H1 (cell line): ENCODE measurements at regions not wholly inside any gene's neighbourhood (a gene's known extent, or its start where the extent isn't known, plus 50 kb on each side); places are given as distances from the start of the nearest gene placed in this dataset.

Experiments
- CTCF ChIA-PET: fragments of 300-600 bp; sonication (Branson Sonifier 250); formaldehyde crosslinking; loops from one replicate; lab custom pipeline; 2021; ENCODE audit not compliant: partially characterized antibody; lab: Charles Lee
- POLR2A ChIA-PET: fragments of 300-600 bp; sonication (Branson Sonifier 250); formaldehyde crosslinking; loops from one replicate; lab custom pipeline; 2021; ENCODE audit warnings: inconsistent platforms; ENCODE audit not compliant: partially characterized antibody; lab: Charles Lee
- DNase-seq, 2 experiments: peaks; one replicate each; pipeline versions ENCODE4 v3.0.0 to v3.0.0-alpha.2; 2010 to 2022; ENCODE audit warnings: low spot score in 2 of 2, low read depth in 1 of 2, mixed read lengths in 1 of 2
- FAIRE-seq: peaks from 2 replicates; lab custom pipeline; 2011; peaks lifted over from hg19 to GRCh38; lab: Jason Lieb, UNC
- H2AFZ ChIP-seq: 2 replicates; pipeline ENCODE4 v1.8.1; 2012; ENCODE audit warnings: low read length, inconsistent platforms
- H2AK5ac ChIP-seq: 2 replicates; pipeline ENCODE4 v1.6.1; 2013; ENCODE audit warnings: low read depth, low read length
- H2BK120ac ChIP-seq: replicated peaks from 2 replicates; pipeline ENCODE3; 2013; ENCODE audit warnings: low read depth, low read length, inconsistent platforms
- H2BK12ac ChIP-seq: 2 replicates; pipeline ENCODE4 v1.6.1; 2013; ENCODE audit warnings: low read depth, low read length
- H2BK15ac ChIP-seq: 2 replicates; pipeline ENCODE4 v1.6.1; 2013; ENCODE audit warnings: low read length
- H2BK20ac ChIP-seq: 2 replicates; pipeline ENCODE4 v1.6.1; 2013; ENCODE audit warnings: low read length
- H2BK5ac ChIP-seq: 2 replicates; pipeline ENCODE4 v1.6.1; 2013; ENCODE audit warnings: low read depth, low read length
- H3K14ac ChIP-seq: 2 replicates; pipeline ENCODE4 v1.6.1; 2013; ENCODE audit warnings: inconsistent platforms; ENCODE audit not compliant: insufficient read length
- H3K18ac ChIP-seq: 2 replicates; pipeline ENCODE4 v1.6.1; 2013; ENCODE audit warnings: low read length; ENCODE audit errors: extremely low read depth
- H3K23ac ChIP-seq: 2 replicates; pipeline ENCODE4 v1.6.1; 2013; ENCODE audit warnings: inconsistent platforms; ENCODE audit not compliant: insufficient read length
- H3K23me2 ChIP-seq: 2 replicates; pipeline ENCODE4 v1.6.1; 2013; ENCODE audit warnings: low read depth, low read length
- H3K27ac ChIP-seq: 2 replicates; pipeline ENCODE4 v1.6.1; 2011; ENCODE audit warnings: low read depth, low read length, inconsistent platforms
- H3K27me3 ChIP-seq, 4 experiments: replicated peaks in 1 of 4; 1 replicate in 1 of 4; 2 replicates in 3 of 4; pipeline versions ENCODE4 v1.6.1 to v1.8.1; 2011 to 2013; ENCODE audit warnings: low read length in 3 of 4, mild to moderate bottlenecking in 3 of 4, inconsistent platforms in 2 of 4, mixed read lengths in 2 of 4, moderate library complexity in 1 of 4; ENCODE audit not compliant: control insufficient read depth in 3 of 4, insufficient read depth in 3 of 4; ENCODE audit errors: extremely low read depth in 1 of 4
- H3K36me3 ChIP-seq, 4 experiments: 2 replicates each; pipeline versions ENCODE4 v1.6.1 to v1.8.1; 2011 to 2013; ENCODE audit warnings: mild to moderate bottlenecking in 4 of 4, low read length in 3 of 4, moderate library complexity in 2 of 4, control low read depth in 1 of 4, inconsistent platforms in 1 of 4; ENCODE audit not compliant: insufficient read depth in 4 of 4, control insufficient read depth in 2 of 4
- H3K4ac ChIP-seq: replicated peaks from 2 replicates; pipeline ENCODE3; 2013; ENCODE audit warnings: low read length, low read depth, mixed read lengths, inconsistent platforms; ENCODE audit not compliant: insufficient read length
- H3K4me1 ChIP-seq, 4 experiments: replicated peaks in 1 of 4; 1 replicate in 1 of 4; 2 replicates in 3 of 4; pipeline versions ENCODE4 v1.6.1 to v1.8.1; 2011 to 2013; ENCODE audit warnings: low read length in 3 of 4, inconsistent platforms in 2 of 4, mixed read lengths in 1 of 4; ENCODE audit not compliant: insufficient read depth in 4 of 4, control insufficient read depth in 3 of 4
- H3K4me2 ChIP-seq, 2 experiments: 2 replicates each; pipeline versions ENCODE4 v1.6.1 to v1.8.1; 2011 to 2013; ENCODE audit warnings: low read depth in 2 of 2, low read length in 2 of 2, control low read depth in 1 of 2, inconsistent platforms in 1 of 2, mild to moderate bottlenecking in 1 of 2; ENCODE audit not compliant: insufficient read depth in 1 of 2
- H3K4me3 ChIP-seq, 4 experiments: fragments of 200-600, 300-600 bp in 1 of 4; sonication (generic), shearing (Covaris generic), sonication (Bioruptor Twin) in 1 of 4; 2 replicates each; pipeline versions ENCODE4 v1.5.1 to v1.8.1; 2011 to 2016; ENCODE audit warnings: low read length in 4 of 4, low read depth in 3 of 4, control low read depth in 2 of 4, inconsistent platforms in 2 of 4, mild to moderate bottlenecking in 2 of 4, mixed read lengths in 1 of 4, moderate library complexity in 1 of 4; ENCODE audit not compliant: insufficient read depth in 2 of 4; ENCODE audit errors: extremely low read depth in 1 of 4
- H3K56ac ChIP-seq: replicated peaks from 2 replicates; pipeline ENCODE3; 2013; ENCODE audit warnings: low read depth, mild to moderate bottlenecking, mixed read lengths, low read length, inconsistent platforms; ENCODE audit not compliant: insufficient read length
- H3K79me1 ChIP-seq: 2 replicates; pipeline ENCODE4 v1.6.1; 2013; ENCODE audit warnings: low read depth, low read length, control low read depth
- H3K79me2 ChIP-seq, 2 experiments: 2 replicates each; pipeline versions ENCODE4 v1.6.1 to v1.8.1; 2012 to 2013; ENCODE audit warnings: low read length in 2 of 2, mild to moderate bottlenecking in 2 of 2, inconsistent platforms in 1 of 2; ENCODE audit not compliant: insufficient read depth in 2 of 2, control insufficient read depth in 1 of 2
- H3K9ac ChIP-seq, 4 experiments: replicated peaks in 1 of 4; 1 replicate in 1 of 4; 2 replicates in 3 of 4; pipeline versions ENCODE4 v1.6.1 to v1.8.1; 2011 to 2013; ENCODE audit warnings: low read depth in 3 of 4, low read length in 3 of 4, control low read depth in 2 of 4, mild to moderate bottlenecking in 2 of 4, moderate library complexity in 2 of 4, inconsistent platforms in 1 of 4; ENCODE audit errors: extremely low read depth in 1 of 4
- H3K9me3 ChIP-seq, 2 experiments: 2 replicates each; pipeline versions ENCODE4 v1.6.1 to v1.8.1; 2012 to 2013; ENCODE audit warnings: mild to moderate bottlenecking in 2 of 2, moderate library complexity in 2 of 2, control low read depth in 1 of 2, inconsistent platforms in 1 of 2, low read depth in 1 of 2, low read length in 1 of 2, mixed read lengths in 1 of 2; ENCODE audit not compliant: insufficient read depth in 2 of 2
- H4K20me1 ChIP-seq, 2 experiments: replicated peaks in 1 of 2; 2 replicates each; pipeline versions ENCODE3 to v1.8.1; 2011 to 2013; ENCODE audit warnings: inconsistent platforms in 2 of 2, low read length in 2 of 2, mild to moderate bottlenecking in 1 of 2; ENCODE audit not compliant: insufficient read depth in 2 of 2, control insufficient read depth in 1 of 2
- H4K5ac ChIP-seq: 2 replicates; pipeline ENCODE4 v1.6.1; 2013; ENCODE audit warnings: low read length, low read depth, mixed read lengths, inconsistent platforms; ENCODE audit not compliant: insufficient read length
- H4K8ac ChIP-seq: 2 replicates; pipeline ENCODE4 v1.8.0; 2013; ENCODE audit warnings: mild to moderate bottlenecking, moderate library complexity, low read length, inconsistent platforms; ENCODE audit not compliant: insufficient read depth; ENCODE audit errors: extremely low read depth
- H4K91ac ChIP-seq: replicated peaks from 2 replicates; pipeline ENCODE3; 2013; ENCODE audit warnings: low read length, mixed read lengths, inconsistent platforms; ENCODE audit not compliant: insufficient read length
- CHD2 ChIP-seq: IDR thresholded peaks from 2 replicates; pipeline ENCODE4 v1.6.1; 2012; ENCODE audit warnings: low read length, improper control_type of control experiment
- RAD21 ChIP-seq, 2 experiments: IDR thresholded peaks in 1 of 2; conservative IDR thresholded peaks in 1 of 2; 2 replicates each; pipeline ENCODE4 v1.6.1; 2011; ENCODE audit warnings: low read depth in 2 of 2, low read length in 2 of 2, improper control_type of control experiment in 1 of 2, inconsistent platforms in 1 of 2, mild to moderate bottlenecking in 1 of 2, moderate library complexity in 1 of 2
- TBP ChIP-seq: IDR thresholded peaks from 2 replicates; pipeline ENCODE4 v1.6.1; 2011; ENCODE audit warnings: low read depth, low read length, improper control_type of control experiment
- WGBS, 2 experiments: shearing (Covaris generic) in 1 of 2; methylation state at CpG; one replicate each; pipeline versions ENCODE4 v1.1.6 to v1.1.7; 2013 to 2015; ENCODE audit warnings: low lambda C conversion rate in 2 of 2, mixed read lengths in 2 of 2, inconsistent platforms in 1 of 2, low coverage in 1 of 2, missing lambda C conversion rate in 1 of 2; ENCODE audit not compliant: insufficient replicate concordance in 2 of 2, insufficient coverage in 1 of 2, insufficient read length in 1 of 2; ENCODE audit errors: extremely low coverage in 1 of 2, missing lambda C conversion rate in 1 of 2; 5-methylcytosine and 5-hydroxymethylcytosine counted together
- TF ChIP-seq, protein P1 (sequence below), 3 experiments: IDR thresholded peaks; 1 replicate in 2 of 3; 2 replicates in 1 of 3; pipeline versions ENCODE4 v1.5.1 to v1.6.1; 2011; ENCODE audit warnings: low read length in 3 of 3, mild to moderate bottlenecking in 3 of 3, inconsistent platforms in 2 of 3, low read depth in 1 of 3, moderate library complexity in 1 of 3; ENCODE audit not compliant: insufficient read depth in 1 of 3; ENCODE audit errors: control extremely low read depth in 1 of 3

DNA sequence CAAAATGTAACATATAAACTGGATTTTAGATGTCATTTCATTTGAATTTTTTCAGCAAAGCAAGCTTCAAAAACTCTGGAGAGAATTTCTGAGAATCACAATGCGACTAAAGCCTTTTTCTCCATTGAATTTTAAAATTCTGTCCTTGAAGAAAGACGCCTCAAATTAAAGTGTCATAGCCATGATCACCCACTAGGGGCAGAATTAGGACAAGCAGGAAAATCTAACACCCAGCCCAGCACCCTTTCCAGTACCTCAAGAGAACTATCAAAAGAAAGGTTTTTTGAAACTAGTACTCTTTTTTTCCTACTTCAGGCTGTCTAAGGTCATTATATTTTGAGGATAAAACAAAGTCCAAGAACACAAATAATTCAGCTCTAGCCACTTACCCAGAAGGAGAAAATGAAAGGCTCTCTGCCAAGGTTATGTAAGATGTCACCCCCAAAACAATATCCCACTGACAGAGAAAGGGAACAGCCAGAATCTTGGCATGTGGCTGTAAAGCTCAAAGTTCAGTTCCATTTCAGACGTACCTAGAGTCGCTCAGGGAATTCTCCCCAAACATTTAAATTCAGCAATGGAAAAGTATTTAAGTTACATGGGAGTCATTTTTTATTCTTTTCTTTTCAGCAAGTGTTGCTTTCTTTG lies 299.4 kb downstream of the SNX13 start:
- H2AFZ ChIP-seq, result peak overlapping the region; percentile 78
- no peaks in the 10 kb centered on the region for H3K79me1 ChIP-seq
- H4K20me1 ChIP-seq, result no peaks in the 10 kb centered on the region
- H2BK15ac ChIP-seq, result no peak overlapping the region
- no peaks in the 10 kb centered on the region for H3K36me3 ChIP-seq
- ChIA-PET POLR2A (no interaction called here), CTCF (interaction anchor here (0.7 to 4.5 kb wide), 18 partner anchors 9 to 687 kb away, joined by 3 to 33 read pairs (median 4); no protein-coding TSS in a partner anchor)
- H2BK120ac ChIP-seq, result no peak overlapping the region
- no peak overlapping the region for H3K23ac ChIP-seq
- no peak overlapping the region for H2BK20ac ChIP-seq
- H3K9ac ChIP-seq, result no peak overlapping the region
- no peak overlapping the region for H3K14ac ChIP-seq
- H3K56ac ChIP-seq, result no peak overlapping the region
- peak; percentile 34 to 51; a peak in 3 of 4 replicates for TF ChIP-seq RAD21 (IDR thresholded peaks at IDR 0.05 in 1 of 2, conservative IDR thresholded peaks at IDR 0.05 in 1 of 2; ENCODE audit: low read depth in 2 of 2, low read length in 2 of 2)
- no peak for TF ChIP-seq TBP
- no peak for TF ChIP-seq CHD2
- TF ChIP-seq, protein P1, sequence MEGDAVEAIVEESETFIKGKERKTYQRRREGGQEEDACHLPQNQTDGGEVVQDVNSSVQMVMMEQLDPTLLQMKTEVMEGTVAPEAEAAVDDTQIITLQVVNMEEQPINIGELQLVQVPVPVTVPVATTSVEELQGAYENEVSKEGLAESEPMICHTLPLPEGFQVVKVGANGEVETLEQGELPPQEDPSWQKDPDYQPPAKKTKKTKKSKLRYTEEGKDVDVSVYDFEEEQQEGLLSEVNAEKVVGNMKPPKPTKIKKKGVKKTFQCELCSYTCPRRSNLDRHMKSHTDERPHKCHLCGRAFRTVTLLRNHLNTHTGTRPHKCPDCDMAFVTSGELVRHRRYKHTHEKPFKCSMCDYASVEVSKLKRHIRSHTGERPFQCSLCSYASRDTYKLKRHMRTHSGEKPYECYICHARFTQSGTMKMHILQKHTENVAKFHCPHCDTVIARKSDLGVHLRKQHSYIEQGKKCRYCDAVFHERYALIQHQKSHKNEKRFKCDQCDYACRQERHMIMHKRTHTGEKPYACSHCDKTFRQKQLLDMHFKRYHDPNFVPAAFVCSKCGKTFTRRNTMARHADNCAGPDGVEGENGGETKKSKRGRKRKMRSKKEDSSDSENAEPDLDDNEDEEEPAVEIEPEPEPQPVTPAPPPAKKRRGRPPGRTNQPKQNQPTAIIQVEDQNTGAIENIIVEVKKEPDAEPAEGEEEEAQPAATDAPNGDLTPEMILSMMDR (IDR thresholded peaks at IDR 0.05; ENCODE audit: control extremely low read depth in 1 of 3, insufficient read depth in 1 of 3, low read depth in 1 of 3, low read length in 3 of 3), result peak in 2 of 3 experiments; percentile 31 to 67; a peak in 2 of 4 replicates
- no peak overlapping the region for H2AK5ac ChIP-seq
- no peaks in the 10 kb centered on the region; a peak in 1 of 7 replicates for H3K4me1 ChIP-seq
- no peak overlapping the region for H4K91ac ChIP-seq
- H2BK5ac ChIP-seq, result no peak overlapping the region
- H3K4ac ChIP-seq, result no peak overlapping the region
- peaks cover 0 to 3% of the 10 kb centered on the region in 2 experiments; a peak in 1 of 4 replicates for H3K9me3 ChIP-seq
- no peak overlapping the region for H3K4me3 ChIP-seq
- no peaks in the 10 kb centered on the region for H3K23me2 ChIP-seq
- no peak overlapping the region for H3K18ac ChIP-seq
- no peak overlapping the region for H3K27ac ChIP-seq
- H4K5ac ChIP-seq, result no peak overlapping the region
- H3K27me3 ChIP-seq, result no peaks in the 10 kb centered on the region
- 64% methylated on average over 4 of the region's 4 CpGs; no CpG with 5 or more reads in 1 of the 2 experiments for WGBS, 2 experiments
- no peak overlapping the region for H2BK12ac ChIP-seq
- no peak overlapping the region for H3K4me2 ChIP-seq
- no peak overlapping the region for H4K8ac ChIP-seq
- no peaks in the 10 kb centered on the region for H3K79me2 ChIP-seq
- no peak for DNase-seq
- FAIRE-seq, result peak; percentile 68
